Mucosa of descending colon (tissue), 3 donors: ENCODE measurements at regions not wholly inside any gene's neighbourhood (a gene's known extent, or its start where the extent isn't known, plus 50 kb on each side); places are given as distances from the start of the nearest gene placed in this dataset.

ENCODE experiments used
- ATAC-seq: fragments of 200-7000 bp; cut with Tn5 transposase; one replicate; pipeline ENCODE4 v1.9.1; 2020; ENCODE audit warnings: mild to moderate bottlenecking, moderate library complexity
- DNase-seq, 3 donors: peaks; one replicate each; pipeline ENCODE4 v3.0.0-alpha.2; 2020
- H3K36me3 ChIP-seq: fragments of 200-600 bp; one replicate; pipeline ENCODE4 v1.8.0; 2021; ENCODE audit warnings: low read depth, mild to moderate bottlenecking
- H3K4me1 ChIP-seq: fragments of 200-600 bp; one replicate; pipeline ENCODE4 v1.8.0; 2021; ENCODE audit warnings: low read depth, mild to moderate bottlenecking
- H3K4me3 ChIP-seq: fragments of 200-600 bp; one replicate; pipeline ENCODE4 v1.8.0; 2021; ENCODE audit warnings: mild to moderate bottlenecking
- H3K9me3 ChIP-seq: fragments of 200-600 bp; one replicate; pipeline ENCODE4 v1.8.0; 2021; ENCODE audit warnings: mild to moderate bottlenecking
- intact Hi-C, 2 donors: fragments of 100-400 bp; cut with DNase I in 1 of 2; cut with micrococcal nuclease in 1 of 2; formaldehyde crosslinking; loops; one replicate each; pipeline versions ENCODE4 v1.11.0 to v1.11.1; 2022; cut with DNase I, micrococcal nuclease
- TF ChIP-seq, protein P1 (sequence below): fragments of 200-600 bp; IDR thresholded peaks from one replicate; pipeline ENCODE4 v1.8.0; 2022; ENCODE audit warnings: antibody characterized with exemption, mild to moderate bottlenecking
- donor health status: DM: no; HTN: no; CAD: no; lungs with moderate emphysema.
- donor health status: DM: no; HTN: no; CAD: no.
- donor health status: DM: no; HTN: yes; CAD: no.

DNA sequence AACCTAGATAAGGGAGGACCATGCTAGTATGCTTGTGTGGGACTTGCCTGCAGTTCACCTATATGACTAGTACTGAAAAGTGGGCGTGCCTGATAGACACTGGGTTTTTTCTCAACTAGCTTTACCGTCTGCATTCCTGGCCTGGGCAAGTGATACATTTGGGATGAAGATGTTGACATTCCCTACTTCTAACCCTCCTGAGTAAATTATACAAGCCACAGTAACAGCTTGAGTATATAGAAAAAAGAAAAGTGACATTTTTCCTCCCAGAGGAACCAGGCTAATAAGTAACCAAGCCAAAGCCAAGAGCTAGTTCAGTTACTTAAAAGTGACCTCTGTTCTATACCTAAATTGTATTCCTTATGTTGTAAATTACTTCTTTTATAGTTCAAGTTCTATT is 153.8 kb upstream of the CYLC2 start:
- DNase-seq, result peak in 1 of 3 donors; percentile 43
- peak; percentile 88 for ATAC-seq
- no peaks in the 10 kb centered on the region for H3K9me3 ChIP-seq
- peaks cover 31% of the 10 kb centered on the region for H3K4me1 ChIP-seq
- TF ChIP-seq, protein P1, sequence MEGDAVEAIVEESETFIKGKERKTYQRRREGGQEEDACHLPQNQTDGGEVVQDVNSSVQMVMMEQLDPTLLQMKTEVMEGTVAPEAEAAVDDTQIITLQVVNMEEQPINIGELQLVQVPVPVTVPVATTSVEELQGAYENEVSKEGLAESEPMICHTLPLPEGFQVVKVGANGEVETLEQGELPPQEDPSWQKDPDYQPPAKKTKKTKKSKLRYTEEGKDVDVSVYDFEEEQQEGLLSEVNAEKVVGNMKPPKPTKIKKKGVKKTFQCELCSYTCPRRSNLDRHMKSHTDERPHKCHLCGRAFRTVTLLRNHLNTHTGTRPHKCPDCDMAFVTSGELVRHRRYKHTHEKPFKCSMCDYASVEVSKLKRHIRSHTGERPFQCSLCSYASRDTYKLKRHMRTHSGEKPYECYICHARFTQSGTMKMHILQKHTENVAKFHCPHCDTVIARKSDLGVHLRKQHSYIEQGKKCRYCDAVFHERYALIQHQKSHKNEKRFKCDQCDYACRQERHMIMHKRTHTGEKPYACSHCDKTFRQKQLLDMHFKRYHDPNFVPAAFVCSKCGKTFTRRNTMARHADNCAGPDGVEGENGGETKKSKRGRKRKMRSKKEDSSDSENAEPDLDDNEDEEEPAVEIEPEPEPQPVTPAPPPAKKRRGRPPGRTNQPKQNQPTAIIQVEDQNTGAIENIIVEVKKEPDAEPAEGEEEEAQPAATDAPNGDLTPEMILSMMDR, result no peak
- no peaks in the 10 kb centered on the region for H3K36me3 ChIP-seq
- no peak overlapping the region for H3K4me3 ChIP-seq
- intact Hi-C loops, result no loop called here

DNA sequence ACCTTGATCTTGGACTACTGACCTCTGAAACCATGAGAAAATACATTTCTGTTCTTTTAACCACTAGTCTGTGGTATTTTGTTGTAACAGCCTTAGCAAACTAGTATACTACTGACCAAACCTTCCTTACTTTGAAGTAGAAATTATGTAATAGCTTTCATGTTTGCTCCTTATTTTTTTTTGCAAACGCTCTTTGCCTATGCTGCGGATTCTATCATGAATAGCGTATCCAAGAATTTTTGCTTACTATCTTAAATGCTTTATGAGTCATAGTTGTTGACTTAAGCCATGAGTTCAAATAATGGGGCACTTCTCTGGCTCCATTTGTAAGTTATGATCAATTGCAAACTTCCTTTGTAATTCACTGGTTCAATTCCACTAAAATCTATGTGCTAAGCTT is 154.8 kb upstream of the CYLC2 start:
- DNase-seq, result no peak
- intact Hi-C loops, result no loop called here
- Histone ChIP-seq H3K9me3 (no peaks in the 10 kb centered on the region), H3K4me1 (peaks cover 28% of the 10 kb centered on the region), H3K4me3 (no peak overlapping the region), H3K36me3 (no peaks in the 10 kb centered on the region)
- ATAC-seq, result no peak
- TF ChIP-seq, protein P1, result no peak

DNA sequence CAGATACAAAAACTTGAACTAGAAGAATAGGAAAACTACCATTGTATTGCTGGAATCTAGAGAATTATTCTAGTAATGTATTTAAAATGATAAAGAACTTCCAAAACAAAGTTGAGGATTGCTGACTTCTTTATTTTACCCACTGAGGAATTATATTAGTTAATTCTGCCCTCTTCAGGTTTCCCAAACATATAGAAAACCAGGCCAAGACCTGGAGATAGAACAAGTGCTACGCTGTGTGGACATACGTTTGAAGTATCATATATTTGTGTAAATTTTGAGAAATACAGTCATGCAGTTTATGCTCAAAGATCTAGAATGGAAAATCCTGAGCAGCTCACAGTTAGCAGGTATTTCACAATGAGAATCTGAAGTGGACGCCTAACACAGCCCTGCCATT is 162.3 kb upstream of the CYLC2 start:
- Histone ChIP-seq H3K36me3 (no peaks in the 10 kb centered on the region), H3K4me3 (no peak overlapping the region), H3K4me1 (no peaks in the 10 kb centered on the region), H3K9me3 (no peaks in the 10 kb centered on the region)
- ATAC-seq (no peak), DNase-seq (no peak)
- TF ChIP-seq, protein P1, result no peak
- intact Hi-C loops, result no loop called here

DNA sequence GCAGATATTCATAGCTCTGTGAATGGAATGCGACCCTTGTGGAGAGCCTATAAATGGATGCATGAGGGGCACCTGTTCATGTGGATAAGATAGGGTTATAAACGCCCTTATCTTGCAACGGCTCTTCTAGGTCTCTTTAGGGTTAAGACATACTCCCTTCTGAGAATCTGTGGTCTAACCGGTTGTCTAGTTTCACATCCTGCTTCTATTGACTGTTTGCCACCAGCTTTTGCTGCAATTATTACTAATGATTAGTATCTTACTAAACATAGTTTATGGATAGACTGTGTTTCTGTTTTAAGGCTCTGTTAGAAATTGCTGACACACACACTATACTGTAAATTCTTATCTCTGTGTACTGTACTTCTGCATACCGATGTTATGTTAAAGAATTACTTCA is 198.9 kb upstream of the CYLC2 start:
- H3K36me3 ChIP-seq, result no peaks in the 10 kb centered on the region
- H3K4me3 ChIP-seq, result no peak overlapping the region
- H3K9me3 ChIP-seq, result no peaks in the 10 kb centered on the region
- intact Hi-C loops, result no loop called here
- no peak for ATAC-seq
- TF ChIP-seq, protein P1, result no peak
- no peaks in the 10 kb centered on the region for H3K4me1 ChIP-seq
- no peak for DNase-seq

DNA sequence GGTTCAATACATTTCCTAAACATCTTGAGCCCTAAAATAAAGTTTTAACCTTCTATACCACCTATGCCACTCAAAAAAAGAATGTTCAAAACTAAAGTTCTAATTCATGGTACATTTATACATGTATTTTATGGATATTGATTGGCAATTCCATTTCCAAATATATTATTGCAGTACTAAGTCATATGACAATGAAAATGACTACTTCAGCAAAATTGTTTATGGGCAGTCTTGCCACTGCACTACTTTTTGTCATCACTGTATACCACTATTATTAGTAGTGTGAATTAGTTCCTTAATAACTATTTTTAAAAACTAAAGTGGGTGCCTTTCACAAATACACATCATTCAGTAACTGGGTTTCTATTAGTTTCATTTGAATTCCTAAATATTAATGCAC is 199.6 kb upstream of the CYLC2 start:
- no peak for DNase-seq
- no peaks in the 10 kb centered on the region for H3K36me3 ChIP-seq
- no peaks in the 10 kb centered on the region for H3K4me1 ChIP-seq
- no peak overlapping the region for H3K4me3 ChIP-seq
- TF ChIP-seq, protein P1, result no peak
- no peak for ATAC-seq
- intact Hi-C loops, result no loop called here
- no peaks in the 10 kb centered on the region for H3K9me3 ChIP-seq

DNA sequence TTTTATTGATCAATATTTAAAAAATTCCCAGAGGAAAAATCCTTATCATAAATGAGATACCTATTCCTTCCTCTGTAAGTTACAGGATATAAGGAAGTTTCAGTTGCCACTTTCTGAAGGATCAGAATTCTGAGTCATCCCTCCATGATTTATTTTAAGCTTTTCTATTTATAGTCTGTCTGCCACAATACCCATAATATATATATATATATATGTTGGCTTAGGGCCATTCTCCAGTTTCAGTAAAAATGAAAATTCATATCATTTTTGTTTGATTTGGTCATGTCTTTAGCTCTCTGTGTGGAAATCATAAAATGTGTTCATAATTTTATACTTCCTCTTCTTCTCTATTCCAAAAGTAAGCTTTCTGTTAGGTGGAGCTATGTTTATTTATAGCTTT is 215.8 kb upstream of the CYLC2 start:
- ATAC-seq (no peak), DNase-seq (no peak)
- H3K4me3 ChIP-seq, result no peak overlapping the region
- TF ChIP-seq, protein P1, result no peak
- H3K4me1 ChIP-seq, result no peaks in the 10 kb centered on the region
- H3K9me3 ChIP-seq, result no peaks in the 10 kb centered on the region
- intact Hi-C loops, result no loop called here
- H3K36me3 ChIP-seq, result no peaks in the 10 kb centered on the region
